Brain microvascular endothelial cell (primary cell): ENCODE measurements at regions not wholly inside any gene's neighbourhood (a gene's known extent, or its start where the extent isn't known, plus 50 kb on each side); places are given as distances from the start of the nearest gene placed in this dataset.

Experiments used
- DNase-seq: peaks from one replicate; pipeline ENCODE4 v3.0.0-alpha.2; 2020
- H3K27ac ChIP-seq: fragments of 250-450 bp; sonication (Bioruptor Pico); 2 replicates; pipeline ENCODE4 v1.5.1; 2020; ENCODE audit warnings: mild to moderate bottlenecking, moderate library complexity
- H3K27me3 ChIP-seq: fragments of 250-450 bp; sonication (Bioruptor Pico); replicated peaks from 2 replicates; pipeline ENCODE4 v1.5.1; 2020; ENCODE audit warnings: mild to moderate bottlenecking
- H3K36me3 ChIP-seq: fragments of 250-450 bp; sonication (Bioruptor Pico); replicated peaks from 2 replicates; pipeline ENCODE4 v1.5.1; 2020; ENCODE audit warnings: mild to moderate bottlenecking
- H3K4me3 ChIP-seq: 2 replicates; pipeline ENCODE4 v1.5.1; 2011; ENCODE audit warnings: low read depth, mild to moderate bottlenecking, control low read depth, low read length, moderate library complexity
- in situ Hi-C: cut with HindIII; loops from 2 replicates; pipeline ENCODE4 v1.10.0; 2017; ENCODE audit warnings: low sequenced_read_pairs, low pct_ligation_motif_present
- TF ChIP-seq, protein P1 (sequence below): IDR thresholded peaks from 2 replicates; pipeline ENCODE4 v1.5.1; 2011; ENCODE audit warnings: low read depth, mild to moderate bottlenecking, moderate library complexity, low read length, control low read depth, inconsistent platforms; ENCODE audit errors: missing control alignments

DNA sequence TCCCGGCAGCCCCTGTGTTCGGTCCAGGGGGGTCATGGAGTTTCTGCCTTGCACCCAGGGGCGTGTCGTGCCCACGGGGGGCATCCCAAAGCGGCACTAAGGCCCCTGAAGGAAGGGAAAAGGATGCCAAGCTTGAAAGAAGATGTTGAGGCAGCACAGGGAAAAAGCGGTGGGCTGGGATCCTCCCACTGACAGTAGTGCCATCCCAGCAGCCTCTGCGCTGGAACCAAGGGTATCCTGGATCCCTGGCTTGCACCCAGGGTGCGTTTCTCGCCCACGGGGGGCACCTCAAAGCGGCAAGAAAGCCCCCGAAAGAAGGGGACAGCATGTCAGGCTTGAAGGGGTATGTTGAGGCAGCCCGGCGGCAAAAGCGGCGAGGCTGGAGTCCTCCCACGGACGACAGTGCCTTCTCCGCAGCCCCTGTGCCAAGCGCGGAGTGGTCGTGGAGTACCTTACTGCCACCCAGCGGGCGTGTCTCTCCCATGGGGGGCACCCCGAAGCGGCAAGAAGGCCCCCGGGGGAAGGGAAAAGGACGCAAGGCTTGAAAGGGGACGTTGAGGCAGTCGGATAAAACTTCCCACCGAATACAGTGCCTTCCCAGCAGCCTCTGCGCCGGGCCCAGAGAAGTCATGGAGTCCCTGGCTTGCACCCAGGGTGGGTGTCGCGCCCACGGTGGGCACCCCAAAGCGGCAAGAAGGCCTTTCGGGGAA is 164.4 kb upstream of the ALG10B start:
- no peak overlapping the region for H3K4me3 ChIP-seq
- H3K27ac ChIP-seq, result no peak overlapping the region
- no peak for DNase-seq
- TF ChIP-seq, protein P1, sequence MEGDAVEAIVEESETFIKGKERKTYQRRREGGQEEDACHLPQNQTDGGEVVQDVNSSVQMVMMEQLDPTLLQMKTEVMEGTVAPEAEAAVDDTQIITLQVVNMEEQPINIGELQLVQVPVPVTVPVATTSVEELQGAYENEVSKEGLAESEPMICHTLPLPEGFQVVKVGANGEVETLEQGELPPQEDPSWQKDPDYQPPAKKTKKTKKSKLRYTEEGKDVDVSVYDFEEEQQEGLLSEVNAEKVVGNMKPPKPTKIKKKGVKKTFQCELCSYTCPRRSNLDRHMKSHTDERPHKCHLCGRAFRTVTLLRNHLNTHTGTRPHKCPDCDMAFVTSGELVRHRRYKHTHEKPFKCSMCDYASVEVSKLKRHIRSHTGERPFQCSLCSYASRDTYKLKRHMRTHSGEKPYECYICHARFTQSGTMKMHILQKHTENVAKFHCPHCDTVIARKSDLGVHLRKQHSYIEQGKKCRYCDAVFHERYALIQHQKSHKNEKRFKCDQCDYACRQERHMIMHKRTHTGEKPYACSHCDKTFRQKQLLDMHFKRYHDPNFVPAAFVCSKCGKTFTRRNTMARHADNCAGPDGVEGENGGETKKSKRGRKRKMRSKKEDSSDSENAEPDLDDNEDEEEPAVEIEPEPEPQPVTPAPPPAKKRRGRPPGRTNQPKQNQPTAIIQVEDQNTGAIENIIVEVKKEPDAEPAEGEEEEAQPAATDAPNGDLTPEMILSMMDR, result no peak
- H3K36me3 ChIP-seq, result no peaks in the 10 kb centered on the region
- in situ Hi-C loops, result no loop called here
- no peaks in the 10 kb centered on the region for H3K27me3 ChIP-seq

- no peak for DNase-seq
- Histone ChIP-seq H3K27me3 (no peaks in the 10 kb centered on the region), H3K36me3 (no peaks in the 10 kb centered on the region), H3K4me3 (no peak overlapping the region), H3K27ac (no peak overlapping the region)
- TF ChIP-seq, protein P1, result no peak
- in situ Hi-C loops, result no loop called here
Observed at GRCh38 chr12:38152816-38153736, 163.5 kb upstream of the ALG10B start.

- TF ChIP-seq, protein P1, result no peak
- Histone ChIP-seq H3K4me3 (no peak overlapping the region), H3K27me3 (no peaks in the 10 kb centered on the region), H3K36me3 (no peaks in the 10 kb centered on the region), H3K27ac (no peak overlapping the region)
- DNase-seq, result no peak
- in situ Hi-C loops, result no loop called here
Observed at GRCh38 chr12:38153737-38154061, 162.9 kb upstream of the ALG10B start.

DNA sequence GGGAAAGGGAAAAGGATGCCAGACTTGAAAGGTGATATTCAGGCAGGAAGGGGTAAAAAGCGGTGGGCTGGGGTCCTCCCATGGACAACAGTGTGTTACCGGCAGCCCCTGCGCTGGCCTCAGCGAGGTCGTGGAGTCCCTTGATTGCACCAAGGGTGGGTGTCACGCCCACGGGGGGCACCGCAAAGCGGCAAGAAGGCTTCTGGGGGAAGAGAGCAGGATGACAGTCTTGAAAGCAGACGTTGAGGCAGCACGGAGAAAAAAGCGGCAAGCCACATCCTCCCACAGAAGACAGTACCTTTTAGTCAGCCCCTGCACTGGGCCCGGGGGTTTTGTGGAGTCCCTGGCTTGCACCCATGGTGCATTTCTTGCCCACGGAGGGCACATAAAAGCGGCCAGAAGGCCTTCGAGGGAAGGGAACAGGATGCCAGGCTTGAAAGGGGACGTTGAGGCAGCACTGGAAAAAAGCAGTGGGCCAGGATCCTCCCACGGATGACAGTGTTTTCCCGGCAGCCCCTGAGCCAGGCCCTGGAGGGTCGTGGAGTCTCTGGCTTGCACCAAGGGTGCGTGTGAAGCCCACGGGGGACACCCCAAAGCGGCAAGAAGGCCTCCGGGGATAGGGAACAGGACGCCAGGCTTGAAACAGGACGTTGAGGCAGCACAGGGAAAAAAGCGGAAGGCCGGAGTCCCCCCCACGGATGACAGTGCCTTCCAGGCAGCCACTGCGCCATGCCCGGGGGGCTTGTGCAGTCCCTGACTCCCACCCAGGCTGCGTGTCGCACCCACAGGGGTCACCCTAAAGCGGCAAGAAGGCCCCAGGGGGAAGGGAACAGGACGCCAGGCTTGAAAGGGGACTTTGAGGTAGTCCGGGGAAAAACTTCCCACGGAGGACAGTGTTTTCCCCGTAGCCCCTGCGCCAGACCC is 162.2 kb upstream of the ALG10B start:
- Histone ChIP-seq H3K27me3 (no peaks in the 10 kb centered on the region), H3K27ac (no peak overlapping the region), H3K4me3 (no peak overlapping the region), H3K36me3 (no peaks in the 10 kb centered on the region)
- TF ChIP-seq, protein P1, result no peak
- DNase-seq, result no peak
- in situ Hi-C loops, result no loop called here

DNA sequence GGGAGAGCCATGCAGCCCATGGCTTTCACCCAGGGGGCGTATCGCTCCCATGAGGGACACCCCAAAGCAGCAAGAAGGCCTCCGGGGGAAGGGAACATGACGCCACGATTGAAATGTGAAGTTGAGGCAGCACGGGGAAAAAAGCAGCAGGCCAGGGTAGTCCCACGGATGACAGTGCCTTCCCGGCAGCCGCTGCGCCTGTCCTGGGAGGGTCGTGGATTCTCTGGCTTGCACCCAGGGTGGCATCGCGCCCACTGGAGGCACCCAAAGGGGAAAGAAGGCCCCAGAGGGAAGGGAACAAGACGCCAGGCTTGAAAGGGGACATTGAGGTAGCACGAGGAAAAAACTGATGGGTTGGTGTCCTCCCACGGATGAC is 161.6 kb upstream of the ALG10B start:
- in situ Hi-C loops, result no loop called here
- no peak for DNase-seq
- Histone ChIP-seq H3K4me3 (no peak overlapping the region), H3K27me3 (no peaks in the 10 kb centered on the region), H3K36me3 (no peaks in the 10 kb centered on the region), H3K27ac (no peak overlapping the region)
- TF ChIP-seq, protein P1, result no peak
